Stimulated activated CD4-positive, alpha-beta T cell treated with anti-CD3 and anti-CD28 coated beads, Interleukin-4, amount 100 ng/mL, for 48 hours (primary cell): ENCODE measurements at regions not wholly inside any gene's neighbourhood (a gene's known extent, or its start where the extent isn't known, plus 50 kb on each side); places are given as distances from the start of the nearest gene placed in this dataset.
"Not testable (repeated sequence)": the region's sequence is repeated elsewhere in the genome, so short reads cannot be mapped to it uniquely, and the experiment has no call there.

Source experiments
- DNase-seq, 2 donors: peaks; one replicate each; pipeline ENCODE4 v3.0.0-alpha.2; 2020; ENCODE audit warnings: low read depth in 2 of 2

DNA sequence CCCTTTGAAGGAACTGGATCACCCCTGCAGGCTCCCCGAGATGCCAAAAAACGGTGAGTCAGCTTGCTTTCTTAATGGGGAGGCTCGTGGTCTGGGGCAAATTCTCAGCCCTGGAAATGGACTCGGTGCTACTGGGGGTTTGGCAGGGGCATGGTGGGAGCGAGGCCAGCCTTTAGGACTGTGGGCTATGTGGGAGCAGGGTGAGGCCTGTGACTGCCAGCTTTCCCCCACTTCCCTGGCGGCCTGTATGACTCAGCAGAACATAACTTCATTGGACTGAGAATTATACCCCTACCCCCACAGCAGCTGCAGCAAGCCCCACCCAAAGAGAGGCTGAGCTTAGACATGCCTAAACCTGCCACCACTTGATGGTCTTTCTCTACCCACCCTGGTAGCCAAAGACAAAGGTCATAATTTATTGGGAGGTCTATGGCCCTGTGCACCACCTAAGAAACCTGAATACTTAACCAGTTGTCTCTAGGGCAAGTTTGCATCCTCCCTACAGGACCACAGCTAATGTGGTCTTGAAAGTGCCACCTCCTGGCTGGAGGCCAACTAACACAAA lies 325.3 kb downstream of the TLE1 start:
- no peak for DNase-seq

DNA sequence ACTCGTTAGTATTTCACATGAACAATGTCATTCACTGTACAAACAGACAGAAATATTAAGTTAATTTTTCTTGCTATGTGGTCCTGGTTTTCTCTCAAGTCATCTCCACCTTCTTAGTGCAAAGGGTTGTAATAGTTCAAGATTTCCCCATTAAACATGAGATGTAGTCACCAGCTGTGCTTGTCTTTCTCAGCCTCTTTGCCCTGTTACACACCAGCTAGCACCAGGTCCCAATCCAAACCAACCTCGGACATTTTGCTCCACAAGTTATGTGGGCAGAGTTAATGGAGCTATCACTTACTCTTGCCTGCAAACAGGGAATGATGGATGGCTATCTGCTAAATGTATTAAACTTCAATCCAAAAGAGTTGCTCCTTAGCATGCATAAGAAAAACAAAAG lies 328.1 kb downstream of the TLE1 start:
- no peak for DNase-seq

DNA sequence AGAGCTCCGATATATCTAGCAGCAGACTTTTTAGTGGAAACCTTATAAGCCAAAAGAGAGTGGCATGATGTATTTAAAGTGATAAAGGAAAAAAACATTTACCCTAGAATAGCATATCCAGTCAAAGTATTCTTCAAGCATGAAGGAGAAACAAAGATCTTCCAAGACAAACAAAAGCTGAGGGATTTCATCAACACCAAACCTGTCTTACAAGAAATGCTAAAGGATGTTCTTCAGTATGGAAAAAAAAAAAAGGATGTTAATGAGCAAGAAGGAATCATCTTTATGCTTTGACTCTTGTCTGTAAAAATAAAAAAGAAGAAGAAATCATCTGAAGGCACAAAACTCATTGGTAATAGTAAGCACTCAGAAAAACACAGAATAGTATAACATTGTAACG lies 338.2 kb downstream of the TLE1 start:
- no peak for DNase-seq

DNA sequence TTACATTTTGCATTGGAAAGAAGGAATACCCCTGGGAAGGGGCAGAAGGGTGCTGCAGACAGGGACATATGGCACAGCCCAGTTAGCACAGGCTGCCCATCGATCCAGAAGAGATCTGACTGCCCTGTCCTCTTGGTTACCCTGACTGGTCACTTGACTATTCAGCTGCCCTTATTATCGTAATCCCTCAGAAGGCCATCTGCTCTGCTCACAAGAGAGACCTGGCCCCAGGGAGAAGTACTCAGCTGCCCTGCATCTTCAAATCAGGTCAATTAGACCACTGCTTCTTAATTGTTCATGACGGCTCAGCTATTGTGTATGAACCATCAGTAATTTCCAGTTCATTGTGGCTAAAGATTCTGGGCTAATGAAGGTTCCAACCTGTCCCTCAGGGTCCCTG lies 345.0 kb downstream of the TLE1 start:
- DNase-seq: no peak

DNA sequence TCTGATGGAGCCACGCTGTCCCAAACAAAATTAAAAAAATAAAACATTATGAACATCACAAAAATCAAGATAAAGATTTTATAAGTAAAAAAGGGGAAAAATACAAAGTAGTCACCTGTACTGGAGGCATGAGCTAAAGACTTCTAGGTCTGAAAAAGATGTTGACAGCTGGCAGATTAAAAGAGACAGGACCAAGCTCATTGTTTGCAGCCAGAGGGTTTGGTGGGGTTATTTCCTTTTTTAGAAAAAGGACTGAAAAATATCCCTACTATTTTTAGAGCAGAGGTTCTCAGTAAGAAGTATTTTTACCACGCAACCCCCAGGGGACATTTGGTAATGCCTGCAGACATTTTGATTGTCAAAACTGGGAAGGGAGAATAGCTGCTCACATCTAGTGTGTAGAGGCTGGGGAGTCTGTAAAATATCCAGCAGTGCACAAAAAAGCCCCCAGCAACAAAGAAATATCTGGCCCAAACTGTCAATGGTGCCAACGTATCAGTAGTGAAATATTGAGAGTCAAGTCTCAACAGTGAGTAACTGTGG lies 353.4 kb downstream of the TLE1 start:
- no peak for DNase-seq

DNA sequence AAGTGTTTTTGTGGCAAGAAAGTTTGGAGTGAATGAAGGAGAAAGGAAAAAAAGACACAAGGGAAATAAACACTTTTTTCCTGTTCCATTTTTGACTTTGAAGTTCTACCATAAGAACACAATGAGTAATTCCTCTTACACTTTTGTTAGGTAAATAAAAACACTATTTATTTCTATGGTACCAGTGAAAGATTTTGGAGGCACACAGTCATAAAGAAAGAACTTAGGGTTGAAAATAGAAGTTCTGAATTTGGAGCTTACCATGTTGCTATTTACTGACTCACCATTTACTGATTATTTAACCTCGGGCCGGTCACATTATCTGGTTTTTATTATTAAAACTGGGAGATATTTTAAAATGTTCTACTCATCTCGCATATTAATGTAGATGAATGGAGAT lies 367.8 kb downstream of the TLE1 start:
- no peak for DNase-seq

DNA sequence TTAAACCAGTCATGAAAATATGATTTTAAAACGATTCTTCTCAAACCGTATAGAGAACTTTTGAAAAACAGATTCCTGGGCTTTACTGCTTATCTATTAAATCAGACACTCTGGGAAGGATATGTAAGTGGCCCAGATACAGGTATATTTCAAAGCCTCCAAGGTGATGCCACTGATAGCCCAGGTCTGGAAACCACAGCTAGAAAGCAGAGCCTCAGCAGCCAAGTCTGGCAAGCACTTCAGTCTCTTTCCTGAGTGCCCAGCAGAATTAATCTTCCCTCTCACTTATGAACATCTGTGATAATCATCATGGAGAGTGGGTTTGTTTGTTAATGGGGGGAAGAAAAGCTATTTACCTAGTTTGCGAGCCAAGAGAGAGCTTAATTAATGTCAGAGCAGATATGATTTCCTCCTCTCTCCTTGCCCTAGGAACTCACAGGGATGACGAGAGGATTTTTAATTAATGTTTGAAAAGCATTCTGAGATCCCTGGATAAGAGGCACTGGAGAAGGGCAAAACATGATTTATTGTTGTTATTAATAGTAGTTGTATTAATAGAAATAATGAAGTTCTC lies 368.4 kb downstream of the TLE1 start:
- no peak for DNase-seq

DNA sequence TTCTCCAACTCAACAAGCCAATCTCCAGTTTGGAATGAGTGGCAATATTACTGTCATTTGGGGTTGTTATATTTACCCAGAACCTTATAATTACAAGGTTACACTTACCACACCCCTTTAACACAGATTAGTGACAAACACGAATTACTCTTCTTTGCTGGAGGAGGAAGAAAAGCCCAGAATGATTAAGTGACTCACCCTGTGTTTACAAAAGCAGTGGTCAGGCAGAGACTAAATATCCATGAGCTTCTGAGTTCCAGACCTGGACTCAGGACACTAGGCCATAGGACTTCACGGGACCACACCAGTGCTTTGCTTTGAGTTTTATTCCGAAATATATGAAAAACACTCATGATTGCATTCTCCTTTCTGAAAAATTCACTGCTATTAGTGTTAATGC lies 370.8 kb downstream of the TLE1 start:
- DNase-seq: no peak

DNA sequence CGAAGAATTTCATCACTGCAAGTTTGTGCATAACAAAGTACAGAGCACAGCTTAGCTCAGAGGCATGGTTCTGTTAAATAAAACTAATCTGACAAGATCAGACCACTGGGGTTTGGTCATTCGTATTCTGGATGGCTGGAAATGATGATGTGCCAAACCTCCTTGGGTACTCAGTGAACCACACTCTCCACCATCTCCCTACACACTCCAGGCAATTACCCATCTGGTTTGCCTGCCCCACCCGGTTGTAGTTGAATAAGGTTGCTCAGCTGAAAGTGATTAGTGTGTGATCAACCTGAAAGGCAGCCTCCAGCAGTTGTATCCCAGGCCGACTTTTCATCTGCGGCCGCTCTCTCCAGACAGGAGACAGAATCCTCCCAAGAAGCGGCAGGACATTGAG lies 371.4 kb downstream of the TLE1 start:
- no peak for DNase-seq

DNA sequence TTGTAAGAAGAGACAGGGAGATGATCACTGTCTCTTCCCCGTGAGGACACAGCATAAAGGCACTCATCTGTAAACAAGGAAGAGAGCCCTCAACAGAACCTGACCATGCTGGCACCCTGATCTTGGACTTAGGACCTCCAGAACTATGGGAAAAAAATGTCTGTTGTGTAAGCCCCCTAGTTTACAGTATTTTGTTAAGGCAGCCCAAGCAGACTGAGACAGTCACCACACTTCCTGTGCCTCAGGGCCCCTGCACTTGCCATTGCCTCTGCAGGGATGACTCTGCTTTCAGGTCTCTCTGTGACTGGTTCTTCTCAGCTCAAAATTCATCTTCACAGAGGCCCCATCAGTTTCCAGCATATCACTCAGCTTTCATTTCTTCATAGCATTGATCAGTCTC lies 372.1 kb downstream of the TLE1 start:
- DNase-seq: no peak

DNA sequence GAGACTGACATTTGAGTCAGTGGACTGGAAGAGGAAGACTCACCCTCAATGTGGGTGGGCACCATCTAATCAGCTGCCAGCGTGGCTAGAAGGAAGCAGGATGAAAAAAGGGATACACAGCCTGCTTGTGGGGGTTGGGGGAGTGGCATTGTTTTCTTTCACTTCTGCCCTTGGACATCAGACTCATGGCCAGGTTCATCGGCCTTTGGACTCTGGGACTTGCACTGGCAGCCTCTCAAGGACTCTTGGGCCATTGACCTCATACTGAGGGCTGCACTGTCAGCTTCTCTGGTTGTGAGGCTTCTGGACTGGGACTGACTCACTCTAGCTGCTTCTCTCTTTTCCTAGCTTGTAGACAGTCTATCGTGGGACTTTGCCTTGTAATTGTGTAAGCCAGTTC lies 374.9 kb downstream of the TLE1 start:
- DNase-seq: no peak

DNA sequence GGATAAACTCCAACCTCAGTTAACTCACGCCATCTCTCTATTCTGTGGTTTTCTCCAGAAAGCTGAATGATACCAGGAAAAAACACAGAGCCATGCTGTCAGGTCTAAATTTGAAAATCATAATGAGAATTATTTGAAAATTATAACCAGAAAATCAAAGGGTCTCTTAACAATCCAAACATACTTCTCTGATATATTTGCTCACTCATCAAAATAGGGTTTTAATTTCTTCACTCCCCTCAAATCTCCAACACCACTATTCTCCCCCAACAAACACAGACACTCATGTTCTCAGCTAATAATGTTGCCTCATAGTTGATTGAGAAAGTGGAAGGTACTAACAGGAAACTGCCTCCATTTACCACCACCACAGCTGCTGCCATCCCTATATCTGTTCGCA lies 375.5 kb downstream of the TLE1 start:
- no peak for DNase-seq

DNA sequence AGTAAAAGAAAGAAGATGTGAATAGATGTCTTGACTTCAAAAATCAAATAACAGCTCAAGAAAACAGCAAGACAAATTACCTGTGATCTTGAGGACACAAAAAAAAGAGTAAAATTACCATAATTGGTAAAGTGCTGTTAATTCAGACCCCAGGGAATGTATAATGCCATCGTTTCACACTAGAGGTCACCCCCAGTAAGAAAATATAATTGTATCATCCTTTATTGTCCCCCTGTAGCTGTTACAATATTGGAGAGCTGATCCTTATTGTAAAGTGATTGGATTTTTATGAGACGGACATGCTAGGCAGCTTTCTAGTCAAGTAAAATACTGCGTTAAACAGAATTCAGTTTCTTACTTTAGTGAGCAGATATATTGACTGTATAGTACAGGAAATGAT lies 377.0 kb downstream of the TLE1 start:
- DNase-seq: no peak

DNA sequence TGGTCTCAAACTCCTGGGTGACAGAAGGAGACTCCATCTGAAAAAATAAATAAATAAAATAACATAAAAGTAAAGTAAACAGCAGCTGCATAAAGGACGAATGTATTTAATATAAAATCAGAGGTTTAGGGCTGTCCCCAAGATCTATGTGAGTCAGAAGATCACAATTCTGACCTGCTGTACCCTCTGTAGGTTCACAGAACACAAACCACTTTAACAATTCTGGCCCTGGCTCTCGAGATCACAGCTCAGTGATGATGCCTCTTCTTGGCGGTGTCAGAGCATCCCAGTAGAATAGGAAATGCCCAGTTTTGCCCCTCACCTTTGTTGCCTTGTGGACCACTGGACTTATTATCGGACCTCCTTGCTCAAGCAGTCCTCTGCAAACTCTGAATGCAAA lies 380.9 kb downstream of the TLE1 start:
- DNase-seq: no peak

DNA sequence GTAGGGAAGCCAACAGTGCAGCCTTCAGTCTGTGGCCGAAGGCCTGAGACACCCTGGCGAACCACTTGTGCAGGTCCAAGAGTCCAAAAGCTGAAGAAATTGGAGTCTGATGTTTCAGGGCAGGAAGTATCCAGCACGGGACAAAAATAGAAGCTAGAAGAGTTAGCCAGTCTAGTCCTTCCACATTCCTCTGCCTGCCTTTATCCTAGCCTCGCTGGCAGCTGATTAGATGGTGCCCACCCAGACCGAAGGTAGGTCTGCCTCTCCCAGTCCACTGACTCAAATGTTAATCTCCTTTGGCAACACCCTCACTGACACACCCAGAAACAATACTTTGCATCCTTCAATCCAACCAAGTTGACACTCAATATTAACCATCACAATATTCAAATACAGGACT lies 381.6 kb downstream of the TLE1 start:
- DNase-seq: not testable (repeated sequence)

DNA sequence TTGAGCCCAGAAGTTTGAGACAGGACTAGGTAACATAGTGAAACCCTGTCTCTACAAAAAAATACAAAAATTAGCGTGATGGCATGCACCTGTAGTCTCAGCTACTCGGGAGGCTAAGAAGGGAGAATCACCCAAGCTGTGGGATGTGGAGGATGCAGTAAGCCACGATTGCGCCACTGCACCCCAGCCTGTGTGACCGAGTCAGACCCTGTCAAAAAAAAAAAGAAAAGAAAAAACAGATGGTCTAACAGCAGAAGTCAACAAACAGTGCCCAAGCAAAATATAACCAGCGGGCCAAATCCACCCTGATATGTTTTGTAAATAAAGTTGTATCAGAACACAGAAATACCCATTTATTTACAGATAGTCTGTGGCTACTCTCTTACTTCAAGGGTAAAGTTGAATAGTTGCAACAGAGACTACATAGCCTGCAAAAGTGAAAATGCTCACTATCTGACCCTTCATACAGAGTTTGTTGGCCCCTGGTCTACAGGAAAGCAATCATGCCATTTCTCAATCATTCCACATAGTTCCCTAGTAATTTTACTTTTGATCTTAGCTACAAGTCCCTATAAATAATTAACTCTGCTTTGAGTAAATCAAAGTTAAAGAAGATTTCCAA lies 383.7 kb downstream of the TLE1 start:
- no peak for DNase-seq

DNA sequence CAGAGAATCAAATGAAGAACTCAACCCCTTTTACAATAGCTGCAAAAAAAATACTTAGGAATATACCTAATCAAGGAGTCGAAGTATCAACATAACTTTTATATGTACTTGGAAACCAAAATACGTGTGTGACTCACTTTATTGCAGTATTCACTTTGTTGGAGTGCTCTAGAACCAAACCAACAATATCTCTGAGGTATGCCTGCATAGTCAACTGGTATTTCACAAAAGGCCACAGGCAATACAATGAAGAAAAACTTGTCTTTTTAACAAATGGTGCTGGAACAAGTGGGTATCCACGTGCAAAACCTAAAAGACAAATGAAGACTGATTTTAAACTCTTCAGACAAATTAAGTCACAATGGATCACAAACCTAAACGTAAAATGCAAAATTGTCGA lies 385.7 kb downstream of the TLE1 start:
- no peak for DNase-seq

DNA sequence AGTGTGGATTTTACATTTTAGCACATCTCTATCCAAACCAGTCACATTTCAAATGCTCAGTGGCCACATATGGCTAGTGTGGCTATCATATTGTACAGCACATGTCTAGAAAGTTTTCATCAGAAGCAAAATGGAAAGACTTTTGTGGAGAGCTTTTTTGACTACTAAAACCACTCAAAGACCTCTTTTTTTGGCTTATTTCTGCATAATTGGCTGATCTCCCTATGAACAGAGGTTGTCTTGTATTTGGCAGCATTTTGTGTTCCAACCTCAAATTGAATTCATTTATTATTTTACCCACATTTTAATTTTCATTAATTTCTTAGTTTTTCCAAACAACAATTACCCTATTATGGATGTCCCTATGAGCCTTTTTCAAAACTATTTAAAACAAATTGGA lies 395.7 kb downstream of the TLE1 start:
- no peak for DNase-seq

DNA sequence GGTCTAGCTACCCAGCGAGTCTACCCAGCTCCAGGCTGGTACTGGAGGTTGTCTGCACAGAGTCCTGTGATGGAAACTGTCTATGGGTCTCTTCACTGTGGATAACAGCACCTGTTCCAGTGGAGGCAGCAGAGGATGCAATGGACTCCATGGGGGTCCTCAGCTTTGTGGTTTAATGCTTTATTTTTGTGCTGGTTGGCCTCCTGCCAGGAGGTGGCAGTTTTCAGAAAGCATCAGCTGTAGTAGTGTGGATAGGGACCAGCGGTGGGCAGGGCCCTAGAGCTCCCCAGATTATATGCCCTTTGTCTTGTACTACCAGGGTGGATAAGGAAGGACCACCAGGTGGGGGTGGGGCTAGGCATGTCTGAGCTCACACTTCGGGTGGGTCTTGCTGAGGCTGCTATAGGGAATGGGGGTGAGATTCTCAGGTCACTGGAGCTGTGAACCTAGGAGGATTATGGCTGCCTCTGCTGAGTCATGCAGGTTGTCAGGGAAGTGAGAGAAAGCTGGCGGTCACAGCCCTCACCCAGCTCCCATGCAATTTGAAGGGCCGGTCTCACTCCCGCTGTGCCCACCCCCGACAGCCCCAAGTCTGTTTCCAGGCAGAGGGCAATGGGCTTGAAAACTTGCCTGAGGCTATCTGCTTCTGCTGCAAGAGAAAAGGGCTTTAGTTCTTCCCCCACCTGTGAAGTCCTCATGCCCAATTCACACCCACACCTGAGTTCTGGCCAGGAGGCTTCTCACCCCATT lies 397.1 kb downstream of the TLE1 start:
- no peak for DNase-seq

DNA sequence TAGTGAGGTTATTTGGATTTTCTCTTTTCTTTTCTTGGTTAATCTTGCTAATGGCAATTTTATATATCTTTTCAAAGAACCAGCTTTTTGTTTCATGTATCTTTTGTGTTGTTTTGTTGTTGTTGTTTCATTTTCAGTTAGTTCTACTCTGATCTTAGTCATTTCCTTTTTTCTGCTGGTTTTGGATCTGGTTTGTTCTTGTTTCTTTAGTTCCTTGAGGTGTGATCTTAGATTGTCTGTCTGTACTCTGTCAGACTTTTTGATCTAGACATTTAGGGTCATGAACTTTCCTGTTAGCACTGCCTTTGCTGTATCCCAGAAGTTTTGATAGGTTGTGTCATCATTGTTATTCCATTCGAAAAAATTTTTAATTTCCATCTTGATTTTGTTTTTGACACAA lies 399.7 kb downstream of the TLE1 start:
- no peak for DNase-seq

DNA sequence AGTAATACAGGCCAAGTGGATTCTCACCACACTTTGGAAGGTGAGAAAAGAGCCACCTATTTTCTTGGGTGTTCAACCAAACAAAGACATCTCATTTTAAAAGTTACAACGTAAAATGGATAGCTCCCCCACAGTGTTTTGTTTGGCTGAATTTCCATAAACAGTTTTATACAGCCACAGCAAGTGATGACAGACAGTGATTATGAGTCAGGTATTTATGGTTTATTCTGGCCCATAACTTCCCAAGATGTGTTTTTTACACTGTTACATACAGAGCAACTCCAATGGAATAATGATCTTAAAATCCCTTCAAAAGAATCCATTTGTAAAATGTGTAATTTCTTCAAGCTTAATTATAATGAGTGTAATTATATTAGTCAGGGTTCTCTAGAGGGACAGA lies 421.3 kb downstream of the TLE1 start:
- no peak for DNase-seq

DNA sequence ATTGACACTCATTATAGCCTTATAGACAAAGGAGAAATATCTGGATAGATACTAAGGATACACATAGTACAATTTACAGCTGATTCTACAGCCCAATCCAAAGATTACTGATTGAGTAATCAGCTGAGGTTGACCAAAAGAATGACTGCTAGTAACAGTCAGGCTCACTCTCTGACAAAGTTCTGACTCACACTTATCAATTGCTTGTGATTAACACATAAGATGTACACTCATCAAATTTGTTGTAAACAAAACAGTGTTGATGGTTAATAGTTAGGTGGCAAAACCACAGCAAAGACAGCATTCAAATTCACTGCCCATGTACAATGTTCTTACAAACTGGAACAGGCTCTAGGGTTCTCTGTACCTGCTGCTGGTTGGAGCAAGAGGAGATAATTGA lies 422.7 kb downstream of the TLE1 start:
- DNase-seq: no peak

DNA sequence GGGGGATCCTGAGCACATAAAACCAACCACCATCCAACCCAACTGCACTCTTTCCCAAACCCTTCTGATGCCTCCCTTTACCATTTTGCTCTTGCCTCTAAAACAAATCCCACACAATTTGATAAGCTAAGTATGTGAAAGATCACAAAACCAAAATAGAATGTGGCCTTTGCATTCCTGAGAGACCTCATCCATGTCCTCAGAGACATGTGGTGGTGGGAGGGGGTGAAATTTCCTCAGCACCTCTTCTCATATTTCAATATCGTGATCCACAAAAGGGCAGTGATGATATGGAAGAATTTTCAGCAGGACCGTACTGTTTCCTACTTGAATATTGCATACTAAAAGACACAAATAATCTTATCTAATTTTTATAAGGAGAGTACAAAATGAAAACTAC lies 423.3 kb downstream of the TLE1 start:
- DNase-seq: no peak
